ENCODE measurements at regions not wholly inside any gene's neighbourhood (a gene's known extent, or its start where the extent isn't known, plus 50 kb on each side); places are given as distances from the start of the nearest gene placed in this dataset.

DNA sequence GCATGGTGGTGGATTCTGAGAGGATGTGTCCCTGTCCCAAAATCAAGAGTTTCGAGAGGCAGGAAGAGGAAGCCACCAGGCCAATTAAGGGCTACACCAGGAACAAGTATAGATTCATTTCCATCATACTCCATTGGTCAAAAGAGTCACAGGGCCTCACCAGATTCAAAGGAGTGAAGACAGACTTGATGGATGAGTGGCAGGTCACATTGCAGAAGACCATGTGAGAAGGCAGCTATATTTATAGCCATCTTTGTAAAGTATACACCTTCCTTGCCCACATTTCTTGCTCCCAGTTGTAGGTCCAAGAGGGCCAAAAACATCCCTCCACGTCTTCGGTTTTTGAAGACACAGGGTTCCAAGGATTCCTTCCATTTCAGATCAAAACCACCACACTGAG, 406.0 kb downstream of the BCOR start:
- TF ChIP-seq, protein P1, sequence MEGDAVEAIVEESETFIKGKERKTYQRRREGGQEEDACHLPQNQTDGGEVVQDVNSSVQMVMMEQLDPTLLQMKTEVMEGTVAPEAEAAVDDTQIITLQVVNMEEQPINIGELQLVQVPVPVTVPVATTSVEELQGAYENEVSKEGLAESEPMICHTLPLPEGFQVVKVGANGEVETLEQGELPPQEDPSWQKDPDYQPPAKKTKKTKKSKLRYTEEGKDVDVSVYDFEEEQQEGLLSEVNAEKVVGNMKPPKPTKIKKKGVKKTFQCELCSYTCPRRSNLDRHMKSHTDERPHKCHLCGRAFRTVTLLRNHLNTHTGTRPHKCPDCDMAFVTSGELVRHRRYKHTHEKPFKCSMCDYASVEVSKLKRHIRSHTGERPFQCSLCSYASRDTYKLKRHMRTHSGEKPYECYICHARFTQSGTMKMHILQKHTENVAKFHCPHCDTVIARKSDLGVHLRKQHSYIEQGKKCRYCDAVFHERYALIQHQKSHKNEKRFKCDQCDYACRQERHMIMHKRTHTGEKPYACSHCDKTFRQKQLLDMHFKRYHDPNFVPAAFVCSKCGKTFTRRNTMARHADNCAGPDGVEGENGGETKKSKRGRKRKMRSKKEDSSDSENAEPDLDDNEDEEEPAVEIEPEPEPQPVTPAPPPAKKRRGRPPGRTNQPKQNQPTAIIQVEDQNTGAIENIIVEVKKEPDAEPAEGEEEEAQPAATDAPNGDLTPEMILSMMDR (IDR thresholded peaks at IDR 0.05): no peak
- TF ChIP-seq POLR2AphosphoS5 (IDR thresholded peaks at IDR 0.05): no peak

Measured in transverse colon (tissue), 4 donors.